Panc1 (cell line): ENCODE measurements at regions not wholly inside any gene's neighbourhood (a gene's known extent, or its start where the extent isn't known, plus 50 kb on each side); places are given as distances from the start of the nearest gene placed in this dataset.

Source experiments
- ATAC-seq: fragments of 200-7000 bp; cut with Tn5 transposase; 2 replicates; pipeline ENCODE4 v1.9.1; 2020; ENCODE audit warnings: mild to moderate bottlenecking, moderate library complexity
- BruUV-seq: library from RNA; stranded (reverse); fragments of 400-500 nt; replicated peaks from 2 replicates; lab custom pipeline; 2021; lab: Mats Ljungman, UMichigan
- CTCF ChIA-PET: fragments of 300-600 bp; sonication (Branson Sonifier 250); formaldehyde crosslinking; loops from one replicate; lab custom pipeline; 2022; ENCODE audit warnings: antibody characterized with exemption; lab: Charles Lee
- POLR2A ChIA-PET: fragments of 300-600 bp; sonication (Branson Sonifier 250); formaldehyde crosslinking; loops from one replicate; lab custom pipeline; 2022; ENCODE audit warnings: antibody characterized with exemption; lab: Charles Lee
- DNase-seq: peaks from one replicate; pipeline ENCODE4 v3.0.0-alpha.2; 2010; ENCODE audit warnings: low read depth, low spot score
- H3K27ac ChIP-seq: 2 replicates; pipeline ENCODE4 v1.5.1; 2011; ENCODE audit warnings: mild to moderate bottlenecking, low read length, inconsistent platforms
- H3K27me3 ChIP-seq: fragments of 200-500 bp; sonication (Bioruptor generic); 2 replicates; pipeline ENCODE4 v1.6.0; 2014; ENCODE audit warnings: low read length, inconsistent platforms; ENCODE audit not compliant: control insufficient read depth, insufficient read depth
- H3K36me3 ChIP-seq: fragments of 200-500 bp; sonication (Bioruptor generic); 2 replicates; pipeline ENCODE4 v1.5.1; 2014; ENCODE audit warnings: inconsistent platforms, mild to moderate bottlenecking, low read length, moderate library complexity; ENCODE audit not compliant: control insufficient read depth, insufficient read depth
- H3K4me1 ChIP-seq: 2 replicates; pipeline ENCODE4 v1.5.1; 2011; ENCODE audit warnings: inconsistent platforms, mild to moderate bottlenecking, low read length, moderate library complexity; ENCODE audit not compliant: control insufficient read depth, insufficient read depth
- H3K4me3 ChIP-seq, 2 experiments: 2 replicates each; pipeline ENCODE4 v1.5.1; 2011 to 2012; ENCODE audit warnings: low read depth in 2 of 2, low read length in 2 of 2, mild to moderate bottlenecking in 2 of 2, inconsistent platforms in 1 of 2, moderate library complexity in 1 of 2
- H3K9me3 ChIP-seq: fragments of 200-500 bp; sonication (Bioruptor generic); 2 replicates; pipeline ENCODE4 v1.5.1; 2014; ENCODE audit warnings: low read depth, mild to moderate bottlenecking, inconsistent platforms, low read length, moderate library complexity; ENCODE audit not compliant: control insufficient read depth, insufficient read depth
- CTCF ChIP-seq: fragments of 450-650 bp; IDR thresholded peaks from 2 replicates; pipeline ENCODE4 v1.5.1; 2017; ENCODE audit warnings: mild to moderate bottlenecking
- POLR2AphosphoS5 ChIP-seq: IDR thresholded peaks from 2 replicates; pipeline ENCODE4 v1.6.1; 2012; ENCODE audit warnings: mild to moderate bottlenecking, low read depth, low read length, moderate library complexity
- REST ChIP-seq, 2 experiments: IDR thresholded peaks; 2 replicates each; pipeline ENCODE4 v1.6.1; 2011 to 2012; ENCODE audit warnings: low read depth in 2 of 2, control low read depth in 1 of 2, low read length in 1 of 2, mild to moderate bottlenecking in 1 of 2, moderate library complexity in 1 of 2; ENCODE audit not compliant: insufficient read depth in 1 of 2
- SIN3A ChIP-seq: IDR thresholded peaks from 2 replicates; pipeline ENCODE4 v1.6.1; 2012; ENCODE audit warnings: low read depth, mild to moderate bottlenecking, low read length, moderate library complexity, borderline replicate concordance; ENCODE audit not compliant: insufficient read depth
- TCF7L2 ChIP-seq: IDR thresholded peaks from 2 replicates; pipeline ENCODE4 v1.6.1; 2011; ENCODE audit warnings: mild to moderate bottlenecking, low read depth, low read length, inconsistent platforms
- in situ Hi-C: cut with HindIII; loops from 2 replicates; pipeline ENCODE4 v1.10.0; 2016; ENCODE audit warnings: low sequenced_read_pairs, low pct_unique_long_range_greater_than_20kb
- intact Hi-C: fragments of 100-400 bp; cut with micrococcal nuclease; formaldehyde crosslinking; loops from one replicate; pipeline ENCODE4 v1.10.0; 2022; ENCODE audit not compliant: unreplicated experiment

GRCh38 chr3:144067059-144067458, 95.4 kb downstream of the DIPK2A start:
- CTCF ChIA-PET, result no interaction called here
- H3K9me3 ChIP-seq, result no peaks in the 10 kb centered on the region

DNA sequence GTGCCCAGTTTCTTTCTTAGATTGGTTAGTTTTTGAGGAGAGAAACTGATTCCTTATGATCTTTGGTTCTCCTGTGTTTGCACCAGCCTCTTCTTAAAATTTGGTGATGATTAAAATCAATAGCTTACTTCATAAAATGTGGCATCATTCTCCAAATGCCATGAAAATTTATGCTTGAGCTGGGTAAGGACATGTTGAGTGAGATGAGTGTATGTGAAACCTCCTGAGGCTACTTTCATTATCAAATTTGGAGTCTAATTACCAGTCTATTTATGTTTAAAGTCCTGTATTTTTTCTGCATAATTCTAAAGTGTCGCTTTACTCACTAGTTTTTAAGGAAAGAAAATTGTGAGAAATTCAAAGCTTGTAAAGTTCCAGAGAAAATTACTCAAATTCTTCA, 102.1 kb downstream of the DIPK2A start:
- ATAC-seq, result no peak
- in situ Hi-C loops, result no loop called here

More at GRCh38 chr3:144067059-144067458, 95.4 kb downstream of the DIPK2A start:
- POLR2A ChIA-PET, result no interaction called here
- no peak overlapping the region for H3K4me3 ChIP-seq
- TF ChIP-seq SIN3A (no peak), REST (IDR thresholded peaks at IDR 0.05; ENCODE audit: insufficient read depth in 1 of 2, low read depth in 2 of 2, low read length in 1 of 2) (no peak), CTCF (no peak), TCF7L2 (no peak), POLR2AphosphoS5 (no peak)
- no peak for ATAC-seq
- intact Hi-C loops (no loop called here), in situ Hi-C loops (no loop called here)
- no TSS peak for BruUV-seq
- no peak overlapping the region for H3K27ac ChIP-seq
- no peaks in the 10 kb centered on the region for H3K36me3 ChIP-seq
- DNase-seq, result no peak
- no peaks in the 10 kb centered on the region for H3K27me3 ChIP-seq
- H3K4me1 ChIP-seq, result no peaks in the 10 kb centered on the region

More for the DNA sequence above, 102.1 kb downstream of the DIPK2A start:
- no TSS peak for BruUV-seq
- H3K36me3 ChIP-seq, result no peaks in the 10 kb centered on the region
- POLR2A ChIA-PET, result no interaction called here
- H3K4me1 ChIP-seq, result no peaks in the 10 kb centered on the region
- CTCF ChIA-PET, result no interaction called here
- TF ChIP-seq POLR2AphosphoS5, result no peak
- TF ChIP-seq CTCF, result no peak
- no peak for TF ChIP-seq TCF7L2
- TF ChIP-seq REST (IDR thresholded peaks at IDR 0.05; ENCODE audit: insufficient read depth in 1 of 2, low read depth in 2 of 2, low read length in 1 of 2), result no peak
- no peak for TF ChIP-seq SIN3A
- no peak overlapping the region for H3K27ac ChIP-seq
- H3K27me3 ChIP-seq, result no peaks in the 10 kb centered on the region
- DNase-seq, result no peak
- no peaks in the 10 kb centered on the region for H3K9me3 ChIP-seq
- intact Hi-C loops, result no loop called here
- no peak overlapping the region for H3K4me3 ChIP-seq
